ENCODE measurements at regions not wholly inside any gene's neighbourhood (a gene's known extent, or its start where the extent isn't known, plus 50 kb on each side); places are given as distances from the start of the nearest gene placed in this dataset.

DNA sequence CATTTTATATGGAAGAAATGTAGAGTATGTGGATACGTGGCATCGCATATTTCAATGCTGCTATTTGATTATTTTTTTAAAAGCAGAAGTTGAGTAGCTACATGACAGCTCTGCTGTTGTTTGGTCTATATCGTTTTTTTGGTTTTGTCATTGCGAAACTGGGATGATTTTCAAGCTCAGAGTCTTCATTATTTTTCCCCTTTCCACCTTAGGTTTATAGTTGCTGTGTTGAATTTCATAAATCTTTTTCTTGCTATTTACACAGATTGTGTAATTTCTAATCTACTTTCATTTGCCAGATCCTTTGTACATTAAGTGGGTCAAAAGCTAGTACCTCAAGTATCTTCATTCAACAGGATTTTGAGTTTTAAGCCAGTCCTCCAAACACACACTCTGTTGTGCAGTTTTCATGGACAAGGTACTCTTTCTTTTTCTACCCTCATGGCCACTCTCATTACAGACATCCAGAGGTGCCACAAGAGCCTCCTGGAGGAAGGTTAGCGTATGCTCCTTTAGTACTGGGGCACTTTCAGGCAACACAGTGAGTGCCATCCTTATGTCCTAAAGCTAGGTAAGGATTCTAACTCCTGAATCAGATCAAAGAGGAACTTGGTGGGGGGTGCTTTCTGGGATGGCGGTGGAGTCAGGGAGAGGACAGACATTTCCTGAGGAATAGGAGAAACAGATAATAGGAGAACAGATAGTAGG lies 123.2 kb downstream of the FHIP1A start:
- Mint-ChIP-seq H3K4me1 (peaks cover 11% of the 10 kb centered on the region), H3K9me3 (peaks cover 0 to 3% (median 2%) of the 10 kb centered on the region in 7 donors), H3K27ac (no peak overlapping the region), H3K27me3 (ENCODE audit: low read depth in 3 of 3) (peaks cover 0 to 5% (median 0%) of the 10 kb centered on the region in 3 donors), H3K36me3 (no peaks in the 10 kb centered on the region), H3K4me3 (no peak overlapping the region)
- no peak overlapping the region for H3K9ac ChIP-seq (ENCODE audit: insufficient read depth, low read length, poor library complexity, severe bottlenecking)
- DNase-seq = no peak
- no peak overlapping the region for H3K4me3 ChIP-seq (replicated peaks in 1 of 3; ENCODE audit: low read depth in 2 of 3, low read length in 3 of 3)
- WGBS (ENCODE audit: insufficient coverage) = 29% methylated on average over 4 of the region's 6 CpGs
- H4K20me1 ChIP-seq (ENCODE audit: insufficient read depth, low read length) = no peaks in the 10 kb centered on the region
- H3K9me3 ChIP-seq (replicated peaks in 1 of 2; ENCODE audit: control insufficient read depth in 1 of 2, insufficient read depth in 1 of 2, low read length in 2 of 2) = no peaks in the 10 kb centered on the region
- H2AFZ ChIP-seq (ENCODE audit: insufficient read depth, low read depth, low read length, poor library complexity, severe bottlenecking) = no peak overlapping the region
- no peak overlapping the region for H3K27ac ChIP-seq (ENCODE audit: low read depth in 1 of 2, low read length in 2 of 2)
- intact Hi-C loops (cut with micrococcal nuclease) = no loop called here
- TF ChIP-seq, protein P1, sequence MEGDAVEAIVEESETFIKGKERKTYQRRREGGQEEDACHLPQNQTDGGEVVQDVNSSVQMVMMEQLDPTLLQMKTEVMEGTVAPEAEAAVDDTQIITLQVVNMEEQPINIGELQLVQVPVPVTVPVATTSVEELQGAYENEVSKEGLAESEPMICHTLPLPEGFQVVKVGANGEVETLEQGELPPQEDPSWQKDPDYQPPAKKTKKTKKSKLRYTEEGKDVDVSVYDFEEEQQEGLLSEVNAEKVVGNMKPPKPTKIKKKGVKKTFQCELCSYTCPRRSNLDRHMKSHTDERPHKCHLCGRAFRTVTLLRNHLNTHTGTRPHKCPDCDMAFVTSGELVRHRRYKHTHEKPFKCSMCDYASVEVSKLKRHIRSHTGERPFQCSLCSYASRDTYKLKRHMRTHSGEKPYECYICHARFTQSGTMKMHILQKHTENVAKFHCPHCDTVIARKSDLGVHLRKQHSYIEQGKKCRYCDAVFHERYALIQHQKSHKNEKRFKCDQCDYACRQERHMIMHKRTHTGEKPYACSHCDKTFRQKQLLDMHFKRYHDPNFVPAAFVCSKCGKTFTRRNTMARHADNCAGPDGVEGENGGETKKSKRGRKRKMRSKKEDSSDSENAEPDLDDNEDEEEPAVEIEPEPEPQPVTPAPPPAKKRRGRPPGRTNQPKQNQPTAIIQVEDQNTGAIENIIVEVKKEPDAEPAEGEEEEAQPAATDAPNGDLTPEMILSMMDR (IDR thresholded peaks at IDR 0.05) = no peak
- no peaks in the 10 kb centered on the region for H3K36me3 ChIP-seq (replicated peaks in 1 of 2; ENCODE audit: control insufficient read depth in 1 of 2, insufficient read depth in 2 of 2, low read length in 2 of 2)
- H3K79me2 ChIP-seq (ENCODE audit: insufficient read depth, low read length) = no peaks in the 10 kb centered on the region
- H3K27me3 ChIP-seq (ENCODE audit: control insufficient read depth in 2 of 2, insufficient read depth in 2 of 2, low read length in 2 of 2) = no peaks in the 10 kb centered on the region
- H3K4me1 ChIP-seq (ENCODE audit: control insufficient read depth in 1 of 2, insufficient read depth in 2 of 2, low read length in 2 of 2) = peaks cover 0 to 3% of the 10 kb centered on the region in 2 donors
- H3K4me2 ChIP-seq (replicated peaks; ENCODE audit: extremely low read depth, low read length, poor library complexity, severe bottlenecking) = no peak overlapping the region

DNA sequence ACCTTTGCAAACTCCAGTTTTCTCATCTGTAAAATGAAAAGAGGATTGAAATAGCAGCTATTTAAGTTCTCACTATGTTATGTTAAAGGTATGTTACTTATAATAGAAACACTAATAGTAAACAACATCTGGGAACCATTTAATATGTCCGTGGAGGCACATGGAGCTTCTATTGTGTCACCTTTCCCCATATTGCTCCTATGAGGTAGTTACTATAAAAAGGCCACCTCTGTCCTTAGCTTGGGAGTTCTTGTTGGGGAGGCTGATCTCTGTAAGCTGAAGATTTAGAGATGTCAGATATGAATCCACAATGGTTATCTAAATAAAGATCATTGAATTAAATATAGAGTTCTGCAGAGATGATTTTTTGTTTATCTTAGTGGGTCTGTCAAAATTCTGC lies 125.2 kb downstream of the FHIP1A start:
- no peaks in the 10 kb centered on the region for H3K36me3 Mint-ChIP-seq
- H3K4me2 ChIP-seq (replicated peaks; ENCODE audit: extremely low read depth, low read length, poor library complexity, severe bottlenecking) = no peak overlapping the region
- no peaks in the 10 kb centered on the region for H3K79me2 ChIP-seq (ENCODE audit: insufficient read depth, low read length)
- peaks cover 0 to 5% (median 0%) of the 10 kb centered on the region in 3 donors for H3K27me3 Mint-ChIP-seq (ENCODE audit: low read depth in 3 of 3)
- peaks cover 0 to 3% of the 10 kb centered on the region in 2 donors for H3K4me1 ChIP-seq (ENCODE audit: control insufficient read depth in 1 of 2, insufficient read depth in 2 of 2, low read length in 2 of 2)
- H2AFZ ChIP-seq (ENCODE audit: insufficient read depth, low read depth, low read length, poor library complexity, severe bottlenecking) = no peak overlapping the region
- no peaks in the 10 kb centered on the region for H3K27me3 ChIP-seq (ENCODE audit: control insufficient read depth in 2 of 2, insufficient read depth in 2 of 2, low read length in 2 of 2)
- intact Hi-C loops (cut with micrococcal nuclease) = no loop called here
- H3K4me1 Mint-ChIP-seq = peaks cover 11% of the 10 kb centered on the region
- H3K9ac ChIP-seq (ENCODE audit: insufficient read depth, low read length, poor library complexity, severe bottlenecking) = no peak overlapping the region
- DNase-seq = no peak
- no peak overlapping the region for H3K27ac ChIP-seq (ENCODE audit: low read depth in 1 of 2, low read length in 2 of 2)
- no peak overlapping the region for H3K4me3 ChIP-seq (replicated peaks in 1 of 3; ENCODE audit: low read depth in 2 of 3, low read length in 3 of 3)
- no peaks in the 10 kb centered on the region for H4K20me1 ChIP-seq (ENCODE audit: insufficient read depth, low read length)
- H3K9me3 Mint-ChIP-seq = peaks cover 0 to 2% (median 0%) of the 10 kb centered on the region in 7 donors
- no peak overlapping the region for H3K4me3 Mint-ChIP-seq
- H3K36me3 ChIP-seq (replicated peaks in 1 of 2; ENCODE audit: control insufficient read depth in 1 of 2, insufficient read depth in 2 of 2, low read length in 2 of 2) = no peaks in the 10 kb centered on the region
- TF ChIP-seq, protein P1 (IDR thresholded peaks at IDR 0.05) = no peak
- WGBS (ENCODE audit: insufficient coverage) = no CpG with 5 or more reads among the region's 1 CpG
- no peaks in the 10 kb centered on the region for H3K9me3 ChIP-seq (replicated peaks in 1 of 2; ENCODE audit: control insufficient read depth in 1 of 2, insufficient read depth in 1 of 2, low read length in 2 of 2)
- H3K27ac Mint-ChIP-seq = no peak overlapping the region

All from CD14-positive monocyte (primary cell).